Mesothelial cell of epicardium (in vitro differentiated cells): ENCODE measurements at regions not wholly inside any gene's neighbourhood (a gene's known extent, or its start where the extent isn't known, plus 50 kb on each side); places are given as distances from the start of the nearest gene placed in this dataset.
"Not testable (repeated sequence)": the region's sequence is repeated elsewhere in the genome, so short reads cannot be mapped to it uniquely, and the experiment has no call there.

Experiments
- DNase-seq, 2 experiments: peaks; one replicate each; pipeline ENCODE4 v3.0.0; 2021; ENCODE audit warnings: low spot score in 2 of 2; ENCODE audit not compliant: unreplicated experiment in 2 of 2
- H3K27ac Mint-ChIP-seq: 2 replicates; pipeline ENCODE4 v1.8.0; 2021; ENCODE audit warnings: mixed read lengths
- H3K27me3 Mint-ChIP-seq: 2 replicates; pipeline ENCODE4 v1.8.0; 2021; ENCODE audit warnings: low read depth, mixed read lengths
- H3K36me3 Mint-ChIP-seq: 2 replicates; pipeline ENCODE4 v1.8.0; 2021; ENCODE audit warnings: mixed read lengths
- H3K4me1 Mint-ChIP-seq: 2 replicates; pipeline ENCODE4 v1.8.0; 2021; ENCODE audit warnings: mixed read lengths
- H3K4me3 Mint-ChIP-seq: 2 replicates; pipeline ENCODE4 v1.8.0; 2021; ENCODE audit warnings: mild to moderate bottlenecking, moderate library complexity, mixed read lengths
- H3K9me3 Mint-ChIP-seq: 2 replicates; pipeline ENCODE4 v1.8.0; 2021; ENCODE audit warnings: mixed read lengths
- TF ChIP-seq, protein P1 (sequence below): fragments of 200-600 bp; sonication (generic); IDR thresholded peaks from one replicate; pipeline ENCODE4 v1.5.0; 2021; ENCODE audit warnings: antibody characterized with exemption; ENCODE audit not compliant: unreplicated experiment

DNA sequence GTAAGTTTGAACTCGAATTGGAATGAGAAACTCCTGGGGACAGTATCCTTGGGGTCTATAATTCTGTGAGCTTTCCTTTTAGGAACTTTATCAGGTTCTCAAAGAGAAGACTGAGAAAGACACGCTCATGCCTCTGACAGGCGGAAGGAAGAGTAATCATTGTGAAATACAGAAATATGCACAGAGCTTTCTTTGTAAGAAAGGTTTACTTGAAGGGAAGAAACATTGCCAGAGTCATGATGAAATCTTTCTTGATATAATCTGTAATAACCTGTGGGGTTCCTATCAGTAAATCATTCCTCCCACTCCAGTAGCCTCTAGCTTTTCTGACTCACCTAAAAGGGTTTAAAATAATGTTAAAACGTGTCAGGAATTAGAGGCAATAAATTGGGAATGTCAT, 83.6 kb upstream of the CCDC39 start:
- Mint-ChIP-seq H3K27ac (no peak overlapping the region), H3K27me3 (no peaks in the 10 kb centered on the region)
- DNase-seq: no peak

DNA sequence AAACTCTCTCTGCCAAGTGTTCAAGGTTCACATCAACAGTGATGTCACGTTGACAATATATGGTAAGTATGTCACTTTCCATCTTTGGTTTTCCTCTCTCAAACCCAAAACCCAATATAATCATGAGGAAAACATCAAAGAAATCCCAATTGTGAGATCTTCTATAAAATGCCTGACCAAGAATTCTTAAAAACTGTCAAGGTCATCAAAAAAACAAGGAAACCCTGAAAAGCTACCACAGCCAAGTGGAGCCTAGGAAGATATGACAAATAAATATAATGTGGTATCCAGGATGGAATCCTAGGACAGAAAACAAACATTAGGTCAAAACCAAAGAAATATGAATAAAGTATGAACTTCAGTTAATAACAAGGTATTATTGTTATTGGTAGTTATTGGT, 85.2 kb upstream of the CCDC39 start:
- peaks cover 1% of the 10 kb centered on the region for H3K4me1 Mint-ChIP-seq
- no peaks in the 10 kb centered on the region for H3K36me3 Mint-ChIP-seq
- no peak overlapping the region for H3K27ac Mint-ChIP-seq
- peaks cover 33% of the 10 kb centered on the region for H3K9me3 Mint-ChIP-seq
- DNase-seq: no peak
- TF ChIP-seq, protein P1, sequence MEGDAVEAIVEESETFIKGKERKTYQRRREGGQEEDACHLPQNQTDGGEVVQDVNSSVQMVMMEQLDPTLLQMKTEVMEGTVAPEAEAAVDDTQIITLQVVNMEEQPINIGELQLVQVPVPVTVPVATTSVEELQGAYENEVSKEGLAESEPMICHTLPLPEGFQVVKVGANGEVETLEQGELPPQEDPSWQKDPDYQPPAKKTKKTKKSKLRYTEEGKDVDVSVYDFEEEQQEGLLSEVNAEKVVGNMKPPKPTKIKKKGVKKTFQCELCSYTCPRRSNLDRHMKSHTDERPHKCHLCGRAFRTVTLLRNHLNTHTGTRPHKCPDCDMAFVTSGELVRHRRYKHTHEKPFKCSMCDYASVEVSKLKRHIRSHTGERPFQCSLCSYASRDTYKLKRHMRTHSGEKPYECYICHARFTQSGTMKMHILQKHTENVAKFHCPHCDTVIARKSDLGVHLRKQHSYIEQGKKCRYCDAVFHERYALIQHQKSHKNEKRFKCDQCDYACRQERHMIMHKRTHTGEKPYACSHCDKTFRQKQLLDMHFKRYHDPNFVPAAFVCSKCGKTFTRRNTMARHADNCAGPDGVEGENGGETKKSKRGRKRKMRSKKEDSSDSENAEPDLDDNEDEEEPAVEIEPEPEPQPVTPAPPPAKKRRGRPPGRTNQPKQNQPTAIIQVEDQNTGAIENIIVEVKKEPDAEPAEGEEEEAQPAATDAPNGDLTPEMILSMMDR: no peak
- no peaks in the 10 kb centered on the region for H3K27me3 Mint-ChIP-seq
- H3K4me3 Mint-ChIP-seq: no peak overlapping the region

More for the DNA sequence above, 83.6 kb upstream of the CCDC39 start:
- H3K36me3 Mint-ChIP-seq: no peaks in the 10 kb centered on the region
- H3K9me3 Mint-ChIP-seq: peaks cover 29% of the 10 kb centered on the region
- peaks cover 1% of the 10 kb centered on the region for H3K4me1 Mint-ChIP-seq
- H3K4me3 Mint-ChIP-seq: no peak overlapping the region
- TF ChIP-seq, protein P1: no peak

DNA sequence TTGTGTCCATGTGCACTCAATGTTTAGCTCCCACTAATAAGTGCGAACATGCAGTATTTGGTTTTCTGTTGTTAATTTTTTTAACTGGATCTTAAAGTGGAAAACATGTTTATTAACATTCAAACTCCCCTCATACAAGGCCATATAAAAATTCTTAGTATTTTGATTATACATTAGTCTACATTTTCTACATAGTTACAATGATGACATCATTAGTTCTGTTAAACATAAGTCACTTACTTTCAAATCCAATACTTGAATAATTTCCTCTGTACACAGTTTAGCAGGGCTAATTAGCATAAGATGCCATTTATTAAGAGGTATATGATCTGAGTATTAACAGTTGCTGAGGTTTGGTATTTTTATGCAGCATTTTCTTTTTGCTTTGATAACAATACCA, 91.3 kb upstream of the CCDC39 start:
- no peaks in the 10 kb centered on the region for H3K27me3 Mint-ChIP-seq
- H3K4me3 Mint-ChIP-seq: no peak overlapping the region
- no peak for DNase-seq
- H3K9me3 Mint-ChIP-seq: peaks cover 54% of the 10 kb centered on the region
- TF ChIP-seq, protein P1: no peak
- H3K27ac Mint-ChIP-seq: no peak overlapping the region
- H3K4me1 Mint-ChIP-seq: no peaks in the 10 kb centered on the region
- no peaks in the 10 kb centered on the region for H3K36me3 Mint-ChIP-seq

DNA sequence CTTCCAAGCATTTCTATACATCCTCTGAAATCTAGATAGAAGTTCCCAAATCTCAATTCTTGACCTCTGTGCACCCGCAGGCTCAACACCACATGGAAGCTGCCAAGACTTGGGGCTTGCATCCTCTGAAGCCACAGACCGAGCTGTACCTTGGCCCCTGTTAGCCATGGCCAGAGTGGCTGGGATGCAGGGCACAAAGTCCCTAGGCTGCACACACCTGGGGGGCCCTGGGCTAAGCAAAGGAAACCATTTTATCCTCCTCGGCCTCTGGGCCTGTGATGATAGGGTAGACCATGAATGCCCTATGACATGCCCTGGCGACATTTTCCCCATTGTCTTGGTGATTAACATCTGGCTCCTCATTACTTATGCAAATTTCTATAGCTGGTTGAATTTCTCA, 97.1 kb upstream of the CCDC39 start:
- H3K27ac Mint-ChIP-seq: no peak overlapping the region
- TF ChIP-seq, protein P1: no peak
- H3K27me3 Mint-ChIP-seq: no peaks in the 10 kb centered on the region
- H3K4me3 Mint-ChIP-seq: no peak overlapping the region
- peaks cover 73% of the 10 kb centered on the region for H3K9me3 Mint-ChIP-seq
- H3K36me3 Mint-ChIP-seq: no peaks in the 10 kb centered on the region
- no peaks in the 10 kb centered on the region for H3K4me1 Mint-ChIP-seq
- no peak for DNase-seq

DNA sequence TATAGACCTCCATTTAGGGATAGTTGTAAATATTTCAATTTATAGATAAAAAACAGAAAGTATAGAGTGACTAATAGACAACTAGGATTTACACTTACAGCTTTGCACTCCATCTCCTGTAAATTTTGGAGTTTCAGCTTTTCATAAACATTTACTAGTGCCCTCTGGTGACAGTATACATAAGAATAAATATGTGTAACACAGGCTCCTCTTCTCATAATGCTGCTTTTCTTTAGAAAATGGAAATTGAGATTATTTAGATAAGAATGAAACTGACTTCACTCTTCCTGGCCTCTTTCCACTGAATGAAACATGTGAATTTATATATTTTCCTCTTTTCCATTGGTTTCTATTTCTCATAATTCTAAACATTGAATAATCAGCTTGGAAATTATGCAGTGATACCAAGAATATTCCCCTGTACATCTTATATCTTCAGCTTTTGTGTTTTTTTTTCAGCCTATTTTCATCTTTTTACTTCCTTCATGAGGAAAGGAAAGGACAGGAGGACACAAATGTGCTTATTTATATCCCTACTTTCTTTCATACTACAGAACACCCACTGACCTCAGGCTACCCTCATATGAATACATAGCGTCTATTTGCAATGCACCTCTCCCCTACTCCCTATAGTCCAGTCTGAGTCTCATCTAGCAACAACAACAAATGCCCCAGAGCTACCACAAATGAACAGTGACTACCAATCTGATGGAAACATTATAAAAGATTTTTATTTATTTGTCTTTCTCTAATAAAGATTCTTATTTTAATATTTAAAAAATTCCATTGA, 103.1 kb upstream of the CCDC39 start:
- no peaks in the 10 kb centered on the region for H3K36me3 Mint-ChIP-seq
- no peak overlapping the region for H3K27ac Mint-ChIP-seq
- no peaks in the 10 kb centered on the region for H3K27me3 Mint-ChIP-seq
- no peaks in the 10 kb centered on the region for H3K4me1 Mint-ChIP-seq
- no peak overlapping the region for H3K4me3 Mint-ChIP-seq
- peaks cover 33% of the 10 kb centered on the region for H3K9me3 Mint-ChIP-seq
- DNase-seq: no peak
- TF ChIP-seq, protein P1: no peak

DNA sequence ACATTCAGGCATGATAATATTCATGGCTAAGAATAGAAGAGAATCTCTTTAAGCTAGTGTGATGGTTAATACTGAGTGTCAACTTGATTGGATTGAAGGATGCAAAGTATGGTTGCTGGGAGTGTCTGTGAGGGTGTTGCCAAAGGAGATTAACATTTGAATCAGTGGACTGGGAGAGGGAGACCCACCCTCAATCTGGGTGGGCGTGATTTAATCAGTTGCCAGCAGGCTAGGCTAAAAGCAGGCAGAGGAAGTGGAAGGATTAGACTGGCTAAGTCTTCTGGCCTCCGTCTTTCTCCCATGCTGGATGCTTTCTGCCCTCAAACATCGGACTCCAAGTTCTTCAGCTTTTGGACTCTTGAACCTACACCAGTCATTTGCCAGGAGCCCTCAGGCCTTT, 106.9 kb upstream of the CCDC39 start:
- H3K4me3 Mint-ChIP-seq, H3K9me3 Mint-ChIP-seq, H3K27ac Mint-ChIP-seq, H3K27me3 Mint-ChIP-seq, H3K36me3 Mint-ChIP-seq, H3K4me1 Mint-ChIP-seq, DNase-seq: not testable (repeated sequence)
